OCI-LY1 (cell line): ENCODE measurements at regions not wholly inside any gene's neighbourhood (a gene's known extent, or its start where the extent isn't known, plus 50 kb on each side); places are given as distances from the start of the nearest gene placed in this dataset.

ENCODE experiments used
- H2AFZ ChIP-seq: fragments of 200-600 bp; sonication (generic), shearing (Covaris generic); 2 replicates; pipeline ENCODE4 v1.6.0; 2014; ENCODE audit warnings: antibody characterized with exemption, mild to moderate bottlenecking, low read length
- H3F3A ChIP-seq: fragments of 200-600 bp; sonication (generic), shearing (Covaris generic); 2 replicates; pipeline ENCODE4 v1.6.0; 2014; ENCODE audit warnings: mild to moderate bottlenecking, antibody characterized with exemption, low read length, moderate library complexity; ENCODE audit not compliant: insufficient read depth
- H3K27ac ChIP-seq: fragments of 200-600 bp; sonication (generic); 2 replicates; pipeline ENCODE4 v1.5.1; 2014; ENCODE audit warnings: low read length, mixed run types, mild to moderate bottlenecking, low read depth; ENCODE audit not compliant: poor library complexity, severe bottlenecking
- H3K27me3 ChIP-seq: fragments of 200-600 bp; sonication (generic); 2 replicates; pipeline ENCODE4 v1.6.0; 2014; ENCODE audit warnings: antibody characterized with exemption, mild to moderate bottlenecking, low read length, moderate library complexity; ENCODE audit not compliant: insufficient read depth
- H3K36me3 ChIP-seq: fragments of 200-600 bp; sonication (generic); 2 replicates; pipeline ENCODE4 v1.6.1; 2014; ENCODE audit warnings: mild to moderate bottlenecking, antibody characterized with exemption, low read length, moderate library complexity, mixed read lengths; ENCODE audit not compliant: insufficient read depth
- H3K4me1 ChIP-seq: fragments of 200-600 bp; sonication (generic); 2 replicates; pipeline ENCODE4 v1.5.1; 2014; ENCODE audit warnings: mild to moderate bottlenecking, low read length, moderate library complexity; ENCODE audit not compliant: insufficient read depth, severe bottlenecking
- H3K4me2 ChIP-seq: fragments of 200-600 bp; sonication (generic), shearing (Covaris generic); 2 replicates; pipeline ENCODE4 v1.6.1; 2014; ENCODE audit warnings: low read length
- H3K4me3 ChIP-seq: fragments of 200-600 bp; sonication (generic); 2 replicates; pipeline ENCODE4 v1.5.1; 2014; ENCODE audit warnings: low read length, low read depth, mild to moderate bottlenecking, mixed read lengths; ENCODE audit not compliant: poor library complexity, severe bottlenecking
- H3K79me2 ChIP-seq: fragments of 200-600 bp; shearing (Covaris generic); 2 replicates; pipeline ENCODE4 v1.6.1; 2016; ENCODE audit warnings: mixed run types, low read length, mixed read lengths; ENCODE audit not compliant: insufficient read depth
- H3K9ac ChIP-seq: fragments of 200-600 bp; sonication (generic), shearing (Covaris generic); 2 replicates; pipeline ENCODE4 v1.6.1; 2014; ENCODE audit warnings: mild to moderate bottlenecking, low read length, mixed read lengths
- H3K9me2 ChIP-seq: fragments of 200-600 bp; sonication (generic), shearing (Covaris generic); 2 replicates; pipeline ENCODE4 v1.6.1; 2014; ENCODE audit warnings: low read depth, mild to moderate bottlenecking, low read length, mixed read lengths
- H3K9me3 ChIP-seq: fragments of 200-600 bp; shearing (Covaris generic); 2 replicates; pipeline ENCODE4 v1.6.1; 2014; ENCODE audit warnings: low read length, mixed read lengths
- H4K20me1 ChIP-seq: fragments of 200-600 bp; sonication (generic), shearing (Covaris generic); 2 replicates; pipeline ENCODE4 v1.6.0; 2016; ENCODE audit warnings: mild to moderate bottlenecking, low read length; ENCODE audit not compliant: insufficient read depth
- EZH2 ChIP-seq: fragments of 200-600 bp; sonication (generic), shearing (Covaris generic); IDR thresholded peaks from 2 replicates; pipeline ENCODE4 v1.8.0; 2017; ENCODE audit warnings: borderline replicate concordance, mixed run types, mild to moderate bottlenecking, antibody characterized with exemption, low read length, moderate library complexity, mixed read lengths
- TF ChIP-seq, protein P1 (sequence below): fragments of 200-600 bp; sonication (generic), shearing (Covaris generic); IDR thresholded peaks from 2 replicates; pipeline ENCODE4 v1.5.1; 2017; ENCODE audit warnings: mild to moderate bottlenecking, antibody characterized with exemption, low read length, moderate library complexity, mixed read lengths

- H3K27ac ChIP-seq: no peak overlapping the region
- no peak overlapping the region for H2AFZ ChIP-seq
- TF ChIP-seq EZH2: no peak
- TF ChIP-seq, protein P1, sequence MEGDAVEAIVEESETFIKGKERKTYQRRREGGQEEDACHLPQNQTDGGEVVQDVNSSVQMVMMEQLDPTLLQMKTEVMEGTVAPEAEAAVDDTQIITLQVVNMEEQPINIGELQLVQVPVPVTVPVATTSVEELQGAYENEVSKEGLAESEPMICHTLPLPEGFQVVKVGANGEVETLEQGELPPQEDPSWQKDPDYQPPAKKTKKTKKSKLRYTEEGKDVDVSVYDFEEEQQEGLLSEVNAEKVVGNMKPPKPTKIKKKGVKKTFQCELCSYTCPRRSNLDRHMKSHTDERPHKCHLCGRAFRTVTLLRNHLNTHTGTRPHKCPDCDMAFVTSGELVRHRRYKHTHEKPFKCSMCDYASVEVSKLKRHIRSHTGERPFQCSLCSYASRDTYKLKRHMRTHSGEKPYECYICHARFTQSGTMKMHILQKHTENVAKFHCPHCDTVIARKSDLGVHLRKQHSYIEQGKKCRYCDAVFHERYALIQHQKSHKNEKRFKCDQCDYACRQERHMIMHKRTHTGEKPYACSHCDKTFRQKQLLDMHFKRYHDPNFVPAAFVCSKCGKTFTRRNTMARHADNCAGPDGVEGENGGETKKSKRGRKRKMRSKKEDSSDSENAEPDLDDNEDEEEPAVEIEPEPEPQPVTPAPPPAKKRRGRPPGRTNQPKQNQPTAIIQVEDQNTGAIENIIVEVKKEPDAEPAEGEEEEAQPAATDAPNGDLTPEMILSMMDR: no peak
- H3K36me3 ChIP-seq: no peaks in the 10 kb centered on the region; the same call in 1 of the 2 replicates
- peaks cover 25% of the 10 kb centered on the region; the same call in 1 of the 2 replicates for H3K27me3 ChIP-seq
- no peaks in the 10 kb centered on the region for H3F3A ChIP-seq
- H3K9ac ChIP-seq: no peak overlapping the region
- H3K9me2 ChIP-seq: no peaks in the 10 kb centered on the region
- no peak overlapping the region for H3K4me2 ChIP-seq
- no peaks in the 10 kb centered on the region for H3K79me2 ChIP-seq
- no peaks in the 10 kb centered on the region for H4K20me1 ChIP-seq
- no peaks in the 10 kb centered on the region for H3K9me3 ChIP-seq
- H3K4me3 ChIP-seq: no peak overlapping the region
- peaks cover 24% of the 10 kb centered on the region for H3K4me1 ChIP-seq
These were observed 243.9 kb upstream of the CIBAR2 start for GRCh38 chr16:85356157-85356556.

DNA sequence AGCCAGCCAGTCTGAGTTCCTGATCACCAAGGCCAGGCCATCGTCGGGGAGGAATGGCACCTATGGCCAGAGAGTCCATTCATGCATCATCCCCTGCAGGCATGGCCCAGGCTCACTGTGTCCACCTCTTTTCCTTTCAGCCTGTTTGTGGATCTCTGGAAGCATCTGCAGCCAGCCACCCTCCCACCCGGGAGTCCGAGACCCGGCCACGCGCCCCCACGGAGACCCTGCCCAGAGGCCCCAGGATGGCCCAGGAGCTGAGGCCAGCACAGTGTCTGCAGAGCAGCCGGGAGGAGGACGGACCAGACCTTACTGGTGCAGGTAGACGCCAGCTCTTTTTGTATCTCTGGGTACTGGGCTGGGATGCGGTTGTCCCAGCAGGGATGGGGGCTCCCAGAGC lies 245.1 kb upstream of the CIBAR2 start:
- H3F3A ChIP-seq: no peaks in the 10 kb centered on the region
- H3K27ac ChIP-seq: no peak overlapping the region
- no peaks in the 10 kb centered on the region for H3K9me3 ChIP-seq
- no peaks in the 10 kb centered on the region; the same call in 1 of the 2 replicates for H3K36me3 ChIP-seq
- H3K4me2 ChIP-seq: no peak overlapping the region
- H3K4me3 ChIP-seq: no peak overlapping the region
- no peak overlapping the region for H3K9ac ChIP-seq
- H3K4me1 ChIP-seq: peaks cover 24% of the 10 kb centered on the region
- no peaks in the 10 kb centered on the region for H3K9me2 ChIP-seq
- H3K79me2 ChIP-seq: no peaks in the 10 kb centered on the region
- TF ChIP-seq, protein P1: no peak
- TF ChIP-seq EZH2: no peak
- H3K27me3 ChIP-seq: peaks cover 21% of the 10 kb centered on the region; the same call in 1 of the 2 replicates
- no peak overlapping the region for H2AFZ ChIP-seq
- no peaks in the 10 kb centered on the region for H4K20me1 ChIP-seq

DNA sequence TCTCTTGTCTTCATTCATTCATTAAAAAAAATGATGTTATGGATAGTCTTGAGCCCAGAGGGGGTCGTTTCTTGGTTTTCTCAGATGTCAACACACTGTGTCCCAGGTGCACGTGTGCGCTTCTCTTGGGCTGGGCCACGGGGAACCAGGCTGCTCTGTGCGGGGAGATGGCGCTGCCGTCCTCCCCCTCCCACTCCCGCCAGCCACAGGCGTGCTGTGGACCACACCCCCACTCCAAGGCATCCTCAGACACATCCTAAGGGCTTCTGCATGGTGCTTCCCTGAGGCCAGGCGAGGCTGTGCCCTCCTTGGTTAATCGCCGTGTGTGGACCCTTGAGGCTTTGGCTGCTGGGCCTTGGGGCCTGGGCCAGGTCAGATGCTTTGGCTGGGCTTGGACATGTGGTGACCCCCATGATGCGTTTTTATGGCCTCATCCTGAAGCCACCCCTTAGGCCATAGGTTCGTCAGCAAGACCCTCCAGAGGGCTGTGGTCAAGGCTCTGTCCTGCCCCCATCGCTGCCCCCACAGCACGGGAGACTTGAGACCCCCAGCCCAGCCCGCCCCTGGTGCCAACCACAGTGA lies 245.7 kb upstream of the CIBAR2 start:
- peaks cover 24% of the 10 kb centered on the region for H3K4me1 ChIP-seq
- H3K36me3 ChIP-seq: no peaks in the 10 kb centered on the region; the same call in 1 of the 2 replicates
- no peaks in the 10 kb centered on the region for H3K79me2 ChIP-seq
- no peak overlapping the region for H3K4me3 ChIP-seq
- peaks cover 14% of the 10 kb centered on the region; the same call in 1 of the 2 replicates for H3K27me3 ChIP-seq
- no peak overlapping the region for H3K4me2 ChIP-seq
- no peaks in the 10 kb centered on the region for H3K9me2 ChIP-seq
- H3K9me3 ChIP-seq: no peaks in the 10 kb centered on the region
- no peak overlapping the region for H2AFZ ChIP-seq
- H4K20me1 ChIP-seq: no peaks in the 10 kb centered on the region
- TF ChIP-seq, protein P1: no peak
- no peak for TF ChIP-seq EZH2
- no peaks in the 10 kb centered on the region for H3F3A ChIP-seq
- no peak overlapping the region for H3K27ac ChIP-seq
- H3K9ac ChIP-seq: no peak overlapping the region
